Activated CD8-positive, alpha-beta T cell treated with anti-CD3 and anti-CD28 coated beads for 36 hours (primary cell): ENCODE measurements at regions not wholly inside any gene's neighbourhood (a gene's known extent, or its start where the extent isn't known, plus 50 kb on each side); places are given as distances from the start of the nearest gene placed in this dataset.

Source experiments
- ATAC-seq: fragments of 200-7000 bp; cut with Tn5 transposase; one replicate; pipeline ENCODE4 v1.10.0; 2021; ENCODE audit warnings: mild to moderate bottlenecking, moderate library complexity
- CTCF ChIA-PET: fragments of 350-600 bp; sonication (Branson Sonifier 250); formaldehyde crosslinking; loops from one replicate; lab custom pipeline; 2021; ENCODE audit warnings: antibody characterized with exemption; lab: Charles Lee
- POLR2A ChIA-PET: fragments of 350-600 bp; sonication (Branson Sonifier 250); formaldehyde crosslinking; loops from one replicate; lab custom pipeline; 2021; ENCODE audit warnings: antibody characterized with exemption; lab: Charles Lee
- DNase-seq: peaks from one replicate; pipeline ENCODE4 v3.0.0-alpha.2; 2020
- H3K27ac Mint-ChIP-seq: one replicate; pipeline ENCODE4 v1.8.0; 2021; ENCODE audit warnings: mild to moderate bottlenecking, mixed read lengths
- H3K27me3 Mint-ChIP-seq: one replicate; pipeline ENCODE4 v1.8.0; 2021; ENCODE audit warnings: mixed read lengths
- H3K36me3 Mint-ChIP-seq: one replicate; pipeline ENCODE4 v1.8.0; 2021; ENCODE audit warnings: low read depth, mixed read lengths
- H3K4me1 Mint-ChIP-seq: one replicate; pipeline ENCODE4 v1.8.0; 2021; ENCODE audit warnings: low read depth, mixed read lengths
- H3K4me3 Mint-ChIP-seq: one replicate; pipeline ENCODE4 v1.8.0; 2021; ENCODE audit warnings: mild to moderate bottlenecking, moderate library complexity, mixed read lengths
- H3K9me3 Mint-ChIP-seq: one replicate; pipeline ENCODE4 v1.8.0; 2021; ENCODE audit warnings: mixed read lengths
- CTCF ChIP-seq: fragments of 200-600 bp; IDR thresholded peaks from one replicate; pipeline ENCODE4 v1.8.0; 2022; ENCODE audit warnings: antibody characterized with exemption, mild to moderate bottlenecking
- intact Hi-C: fragments of 100-400 bp; cut with micrococcal nuclease; formaldehyde crosslinking; loops from one replicate; pipeline ENCODE4 v1.10.0; 2022

- no peak for ATAC-seq
- no peak for DNase-seq
- no peaks in the 10 kb centered on the region for H3K9me3 Mint-ChIP-seq
- intact Hi-C loops: no loop called here
- H3K27ac Mint-ChIP-seq: no peak overlapping the region
- no peak for TF ChIP-seq CTCF
- H3K27me3 Mint-ChIP-seq: no peaks in the 10 kb centered on the region
- ChIA-PET POLR2A (no interaction called here), CTCF (no interaction called here)
- H3K4me3 Mint-ChIP-seq: no peak overlapping the region
- H3K36me3 Mint-ChIP-seq: no peaks in the 10 kb centered on the region
- no peaks in the 10 kb centered on the region for H3K4me1 Mint-ChIP-seq
Measured at GRCh38 chrX:131356725-131357124, 67.6 kb upstream of the IGSF1 start.

GRCh38 chrX:131359611-131360010 lies 70.5 kb upstream of the IGSF1 start:
- DNase-seq (no peak), ATAC-seq (no peak)
- no peak overlapping the region for H3K4me3 Mint-ChIP-seq
- CTCF ChIA-PET: no interaction called here
- intact Hi-C loops: no loop called here
- TF ChIP-seq CTCF: no peak
- no peaks in the 10 kb centered on the region for H3K9me3 Mint-ChIP-seq
- no peak overlapping the region for H3K27ac Mint-ChIP-seq
- H3K27me3 Mint-ChIP-seq: no peaks in the 10 kb centered on the region
- H3K36me3 Mint-ChIP-seq: no peaks in the 10 kb centered on the region
- POLR2A ChIA-PET: no interaction called here
- H3K4me1 Mint-ChIP-seq: no peaks in the 10 kb centered on the region

- intact Hi-C loops: no loop called here
Measured at GRCh38 chrX:131365766-131366165, 76.7 kb upstream of the IGSF1 start.

GRCh38 chrX:131366407-131366806 lies 77.3 kb upstream of the IGSF1 start:
- intact Hi-C loops: no loop called here
- TF ChIP-seq CTCF: no peak
- H3K27ac Mint-ChIP-seq: no peak overlapping the region
- ChIA-PET CTCF (no interaction called here), POLR2A (no interaction called here)
- H3K9me3 Mint-ChIP-seq: no peaks in the 10 kb centered on the region
- H3K4me3 Mint-ChIP-seq: no peak overlapping the region
- no peaks in the 10 kb centered on the region for H3K27me3 Mint-ChIP-seq
- no peaks in the 10 kb centered on the region for H3K4me1 Mint-ChIP-seq
- ATAC-seq: no peak
- no peak for DNase-seq
- no peaks in the 10 kb centered on the region for H3K36me3 Mint-ChIP-seq

More at GRCh38 chrX:131365766-131366165, 76.7 kb upstream of the IGSF1 start:
- ATAC-seq (no peak), DNase-seq (no peak)
- no peaks in the 10 kb centered on the region for H3K27me3 Mint-ChIP-seq
- no peaks in the 10 kb centered on the region for H3K36me3 Mint-ChIP-seq
- no peak for TF ChIP-seq CTCF
- no peaks in the 10 kb centered on the region for H3K9me3 Mint-ChIP-seq
- no peaks in the 10 kb centered on the region for H3K4me1 Mint-ChIP-seq
- CTCF ChIA-PET: no interaction called here
- POLR2A ChIA-PET: no interaction called here
- no peak overlapping the region for H3K27ac Mint-ChIP-seq
- no peak overlapping the region for H3K4me3 Mint-ChIP-seq

- Mint-ChIP-seq H3K27me3 (no peaks in the 10 kb centered on the region), H3K4me3 (no peak overlapping the region), H3K4me1 (no peaks in the 10 kb centered on the region), H3K27ac (no peak overlapping the region), H3K9me3 (peaks cover 2% of the 10 kb centered on the region), H3K36me3 (no peaks in the 10 kb centered on the region)
- intact Hi-C loops: no loop called here
- ATAC-seq: no peak
- TF ChIP-seq CTCF: no peak
- no peak for DNase-seq
- CTCF ChIA-PET: no interaction called here
- POLR2A ChIA-PET: no interaction called here
Measured at GRCh38 chrX:131388293-131388692, 99.2 kb upstream of the IGSF1 start.
